GM21515 (cell line): ENCODE measurements at regions not wholly inside any gene's neighbourhood (a gene's known extent, or its start where the extent isn't known, plus 50 kb on each side); places are given as distances from the start of the nearest gene placed in this dataset.

Experiments used
- ATAC-seq: cut with Tn5 transposase; IDR thresholded peaks from one replicate; pipeline ENCODE4 v1.9.1; 2021; ENCODE audit not compliant: unreplicated experiment

GRCh38 chr6:14274016-14274415 lies 156.4 kb downstream of the CD83 start:
- no peak for ATAC-seq

GRCh38 chr6:14274546-14275492 lies 157.2 kb downstream of the CD83 start:
- no peak for ATAC-seq

- ATAC-seq, result no peak
Measured at GRCh38 chr6:14275493-14275851, 157.9 kb downstream of the CD83 start.

- ATAC-seq, result no peak
Measured at GRCh38 chr6:14276071-14276470, 158.5 kb downstream of the CD83 start.

GRCh38 chr6:14276667-14277404 lies 159.3 kb downstream of the CD83 start:
- ATAC-seq, result peak; percentile 86

GRCh38 chr6:14277405-14277930 lies 159.9 kb downstream of the CD83 start:
- peak; percentile 31 for ATAC-seq

- no peak for ATAC-seq
Measured at GRCh38 chr6:14278006-14278405, 160.4 kb downstream of the CD83 start.

- no peak for ATAC-seq
Measured at GRCh38 chr6:14278446-14278845, 160.9 kb downstream of the CD83 start.

GRCh38 chr6:14280006-14280510 lies 162.5 kb downstream of the CD83 start:
- ATAC-seq, result no peak

- ATAC-seq, result no peak
Measured at GRCh38 chr6:14280766-14281293, 163.3 kb downstream of the CD83 start.

- ATAC-seq, result no peak
Measured at GRCh38 chr6:14281811-14282660, 164.5 kb downstream of the CD83 start.

- ATAC-seq, result no peak
Measured at GRCh38 chr6:14282854-14283505, 165.4 kb downstream of the CD83 start.

GRCh38 chr6:14283600-14284235 lies 166.1 kb downstream of the CD83 start:
- ATAC-seq, result no peak

- ATAC-seq, result no peak
Measured at GRCh38 chr6:14284969-14285590, 167.5 kb downstream of the CD83 start.

GRCh38 chr6:14286144-14286543 lies 168.6 kb downstream of the CD83 start:
- no peak for ATAC-seq

GRCh38 chr6:14286634-14287428 lies 169.3 kb downstream of the CD83 start:
- no peak for ATAC-seq

GRCh38 chr6:14287707-14288106 lies 170.1 kb downstream of the CD83 start:
- no peak for ATAC-seq

GRCh38 chr6:14288910-14289309 lies 171.3 kb downstream of the CD83 start:
- ATAC-seq, result no peak
